ENCODE measurements at regions not wholly inside any gene's neighbourhood (a gene's known extent, or its start where the extent isn't known, plus 50 kb on each side); places are given as distances from the start of the nearest gene placed in this dataset.

- TF ChIP-seq, protein P1, sequence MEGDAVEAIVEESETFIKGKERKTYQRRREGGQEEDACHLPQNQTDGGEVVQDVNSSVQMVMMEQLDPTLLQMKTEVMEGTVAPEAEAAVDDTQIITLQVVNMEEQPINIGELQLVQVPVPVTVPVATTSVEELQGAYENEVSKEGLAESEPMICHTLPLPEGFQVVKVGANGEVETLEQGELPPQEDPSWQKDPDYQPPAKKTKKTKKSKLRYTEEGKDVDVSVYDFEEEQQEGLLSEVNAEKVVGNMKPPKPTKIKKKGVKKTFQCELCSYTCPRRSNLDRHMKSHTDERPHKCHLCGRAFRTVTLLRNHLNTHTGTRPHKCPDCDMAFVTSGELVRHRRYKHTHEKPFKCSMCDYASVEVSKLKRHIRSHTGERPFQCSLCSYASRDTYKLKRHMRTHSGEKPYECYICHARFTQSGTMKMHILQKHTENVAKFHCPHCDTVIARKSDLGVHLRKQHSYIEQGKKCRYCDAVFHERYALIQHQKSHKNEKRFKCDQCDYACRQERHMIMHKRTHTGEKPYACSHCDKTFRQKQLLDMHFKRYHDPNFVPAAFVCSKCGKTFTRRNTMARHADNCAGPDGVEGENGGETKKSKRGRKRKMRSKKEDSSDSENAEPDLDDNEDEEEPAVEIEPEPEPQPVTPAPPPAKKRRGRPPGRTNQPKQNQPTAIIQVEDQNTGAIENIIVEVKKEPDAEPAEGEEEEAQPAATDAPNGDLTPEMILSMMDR (IDR thresholded peaks at IDR 0.05) = no peak
- TF ChIP-seq EP300 (IDR thresholded peaks at IDR 0.05; ENCODE audit: borderline replicate concordance in 1 of 2, low read depth in 1 of 2, low read length in 1 of 2) (no peak), TAF1 (IDR thresholded peaks at IDR 0.05; ENCODE audit: borderline replicate concordance, low read depth, low read length) (no peak), FOSL2 (IDR thresholded peaks at IDR 0.05; ENCODE audit: borderline replicate concordance, low read depth) (no peak)
These were observed 74.9 kb upstream of the CMKLR1 start for GRCh38 chr12:108414021-108414420.

Measured in SK-N-SH (cell line).